Limb (tissue), 2 donors: ENCODE measurements at regions not wholly inside any gene's neighbourhood (a gene's known extent, or its start where the extent isn't known, plus 50 kb on each side); places are given as distances from the start of the nearest gene placed in this dataset.
"Not testable (repeated sequence)": the region's sequence is repeated elsewhere in the genome, so short reads cannot be mapped to it uniquely, and the experiment has no call there.

Experiments used
- DNase-seq, 2 donors: peaks; one replicate each; pipeline ENCODE4 v3.0.0-alpha.2; 2016; ENCODE audit errors: extremely low spot score in 2 of 2

GRCh38 chr1:74943046-74943445, 191.1 kb upstream of the LHX8 start:
- DNase-seq, result no peak

DNA sequence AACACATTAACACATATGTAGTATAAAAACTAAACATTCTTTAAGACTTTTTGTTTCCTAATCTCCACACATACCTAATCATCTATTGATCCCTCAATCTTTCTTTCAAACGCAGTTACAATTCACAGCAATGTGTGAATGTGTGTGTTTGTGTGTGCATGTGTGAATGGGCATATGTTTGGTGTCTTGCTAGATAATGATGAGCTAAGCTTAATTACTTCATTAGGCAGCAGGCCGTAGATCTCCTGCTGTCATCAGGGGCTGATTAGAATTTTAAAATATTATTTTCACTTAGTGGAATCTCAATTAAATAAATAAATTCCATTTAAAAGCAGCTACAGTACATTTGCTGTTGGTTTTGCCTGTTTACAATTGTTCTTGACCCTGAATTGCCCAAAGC, 187.8 kb upstream of the LHX8 start:
- no peak for DNase-seq

DNA sequence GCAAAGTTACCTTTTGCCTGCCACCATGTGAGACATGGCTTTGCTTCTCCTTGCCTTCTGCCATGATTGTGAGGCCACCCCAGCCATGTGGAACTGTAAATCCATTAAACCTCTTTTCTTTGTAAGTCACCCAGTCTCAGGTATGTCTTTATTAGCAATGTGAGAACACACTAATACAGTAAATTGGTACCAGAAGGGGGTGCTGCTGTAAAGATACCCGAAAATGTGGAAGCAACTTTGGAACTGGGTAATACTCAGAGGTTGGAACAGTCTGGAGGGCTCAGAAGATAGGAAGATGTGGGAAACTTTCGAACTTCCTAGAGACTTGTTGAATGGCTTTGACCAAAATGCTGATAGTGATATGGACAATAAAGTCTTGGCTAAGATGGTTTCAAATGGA, 184.8 kb upstream of the LHX8 start:
- not testable (repeated sequence) for DNase-seq

DNA sequence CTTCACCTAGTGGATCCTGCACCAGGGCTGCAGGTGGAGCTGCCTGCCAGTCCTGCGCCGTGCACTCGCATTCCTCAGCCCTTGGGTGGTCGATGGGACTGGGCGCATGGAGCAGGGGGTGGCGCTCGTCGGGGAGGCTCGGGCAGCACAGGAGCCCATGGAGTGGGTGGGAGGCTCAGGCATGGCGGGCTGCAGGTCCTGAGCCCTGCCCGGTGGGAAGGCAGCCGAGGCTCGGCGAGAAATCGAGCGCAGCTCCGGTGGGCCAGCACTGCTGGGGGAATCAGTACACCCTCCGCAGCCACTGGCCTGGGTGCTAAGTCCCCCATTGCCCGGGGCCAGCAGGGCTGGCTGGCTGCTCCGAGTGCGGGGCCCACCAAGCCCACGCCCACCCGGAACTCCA, 182.2 kb upstream of the LHX8 start:
- not testable (repeated sequence) for DNase-seq

DNA sequence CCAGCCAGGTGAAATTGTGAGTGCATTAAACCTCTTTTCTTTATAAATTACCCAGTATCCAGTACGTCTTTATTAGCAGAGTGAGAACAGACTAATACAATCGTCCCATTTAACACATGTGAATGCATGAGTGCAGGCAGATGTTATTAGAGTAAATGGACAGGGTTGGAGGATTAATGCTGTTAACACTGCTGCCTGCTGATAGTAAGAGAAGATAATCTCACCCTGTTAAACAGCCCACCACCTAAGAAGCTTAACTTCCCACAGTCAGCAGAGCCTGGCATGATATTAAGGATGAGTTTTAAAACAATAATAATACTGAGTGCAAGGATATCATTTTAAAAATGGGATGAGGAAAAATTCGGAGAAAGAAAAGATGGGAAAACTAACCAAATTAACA, 181.4 kb upstream of the LHX8 start:
- DNase-seq, result no peak

DNA sequence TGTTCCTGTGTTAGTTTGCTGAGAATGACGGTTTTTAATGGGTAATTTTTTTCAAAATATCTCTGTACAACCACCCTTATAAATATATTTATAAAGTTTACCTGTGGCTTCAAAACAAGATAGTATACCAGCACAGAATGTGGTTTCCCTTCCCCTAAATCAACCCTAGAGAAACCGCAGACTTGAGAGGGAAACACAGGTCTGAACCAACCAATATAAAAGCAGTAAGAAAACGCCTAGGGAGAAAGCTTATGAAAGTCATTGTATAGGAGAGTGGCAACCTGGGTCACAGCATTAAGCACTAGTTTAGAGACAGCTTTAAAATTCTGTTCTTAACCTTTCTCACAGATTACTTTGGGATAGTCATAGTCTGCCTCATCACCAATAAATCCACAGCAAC, 180.6 kb upstream of the LHX8 start:
- no peak for DNase-seq

DNA sequence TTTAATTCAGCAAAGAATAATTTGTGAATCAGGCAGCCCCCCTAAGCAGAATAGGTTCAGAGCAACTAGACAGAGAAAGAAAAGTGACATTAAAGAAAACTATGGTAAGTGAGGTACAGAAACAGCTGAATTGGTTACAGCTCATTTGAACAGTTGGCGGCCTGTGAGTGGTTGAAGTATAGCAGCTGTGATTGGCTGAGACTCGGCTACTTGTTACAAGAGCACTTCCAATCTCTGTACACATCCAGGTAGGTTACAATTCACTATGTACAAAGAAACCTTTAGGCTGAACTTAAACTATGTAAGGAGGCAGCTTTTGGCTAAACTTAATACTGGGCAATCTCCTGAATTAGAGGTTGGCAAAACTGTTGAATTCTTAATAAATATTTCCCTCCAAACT, 171.1 kb upstream of the LHX8 start:
- no peak for DNase-seq

DNA sequence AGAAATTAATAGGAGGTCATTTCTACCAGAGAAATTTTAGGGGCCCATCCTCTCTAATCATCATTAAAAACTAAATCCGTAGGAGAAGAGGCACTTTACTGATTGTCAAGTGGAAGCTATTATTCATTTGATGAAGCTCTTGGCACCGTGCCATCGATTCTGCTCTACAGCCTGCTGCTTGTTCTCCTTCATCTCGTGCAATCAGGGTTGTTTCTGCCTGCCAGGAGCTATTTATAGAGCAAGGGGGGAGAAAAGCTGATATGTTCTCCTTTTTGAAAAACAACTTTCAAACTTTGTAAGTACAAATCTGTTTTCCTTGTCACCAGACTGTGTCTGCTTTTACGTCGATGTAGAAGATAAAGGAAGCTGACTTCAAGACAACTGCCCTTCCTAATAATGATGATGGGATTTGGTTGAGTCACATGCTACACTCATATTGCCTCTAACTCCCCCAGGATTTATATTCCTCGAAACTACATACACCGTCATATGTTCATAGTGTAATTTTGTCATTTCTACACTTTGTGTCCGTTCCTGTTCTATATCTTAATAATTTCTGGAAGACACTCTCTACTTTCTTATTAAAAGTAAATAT, 169.6 kb upstream of the LHX8 start:
- peak; percentile 26 to 42 for DNase-seq

GRCh38 chr1:74969566-74970135, 164.5 kb upstream of the LHX8 start:
- DNase-seq, result no peak

DNA sequence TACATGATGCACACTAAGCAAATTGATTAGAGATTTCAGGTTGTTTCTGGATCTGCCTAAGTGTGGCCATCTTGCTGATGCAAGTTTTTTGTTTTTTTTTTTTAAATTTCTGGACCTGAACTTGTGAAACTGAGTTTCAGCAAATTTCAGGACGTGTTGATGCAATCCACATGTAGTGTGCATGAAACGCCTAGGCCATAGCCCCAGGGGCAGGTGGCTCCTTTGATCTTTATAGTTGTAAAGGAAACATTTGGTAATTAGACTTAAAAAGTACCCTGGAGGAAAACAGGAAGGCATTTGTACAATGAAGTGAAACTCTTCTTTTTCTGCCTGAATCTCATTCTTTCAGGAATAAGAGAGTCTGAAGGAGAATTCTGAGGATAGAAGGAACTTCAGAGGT, 162.2 kb upstream of the LHX8 start:
- no peak for DNase-seq

DNA sequence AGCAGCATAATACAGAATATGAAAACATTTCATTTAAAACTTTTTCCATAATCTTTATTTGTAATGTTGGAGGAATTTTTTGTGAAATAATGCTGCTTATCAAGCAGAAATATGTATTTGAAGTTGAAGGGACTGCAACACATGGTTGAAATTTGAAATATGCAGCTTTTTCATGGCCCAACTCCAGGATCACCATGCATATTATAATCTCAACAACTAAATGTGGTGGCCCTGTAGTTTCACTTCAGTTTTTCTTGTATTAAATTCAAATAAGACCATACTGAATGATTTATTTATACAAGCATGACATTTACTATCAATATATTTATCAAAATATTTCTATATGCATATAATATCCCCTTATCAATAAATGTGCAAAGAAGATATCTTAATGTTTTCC, 157.7 kb upstream of the LHX8 start:
- DNase-seq, result no peak

DNA sequence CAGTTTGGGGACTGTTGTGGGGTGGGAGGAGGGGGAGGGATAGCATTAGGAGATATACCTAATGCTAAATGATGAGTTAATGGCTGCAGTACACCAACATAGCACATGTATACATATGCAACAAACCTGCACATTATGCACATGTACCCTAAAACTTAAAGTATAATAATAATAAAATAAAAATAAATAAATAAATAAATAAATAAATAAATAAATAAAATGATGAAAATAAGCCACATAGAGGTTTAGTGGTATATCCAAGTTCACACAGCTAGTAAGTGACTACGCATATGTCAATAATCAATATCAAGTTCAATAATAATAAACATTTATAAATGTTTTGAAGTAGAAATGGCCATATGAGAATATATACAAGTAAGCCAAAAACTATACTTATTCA, 141.7 kb upstream of the LHX8 start:
- DNase-seq, result not testable (repeated sequence)

DNA sequence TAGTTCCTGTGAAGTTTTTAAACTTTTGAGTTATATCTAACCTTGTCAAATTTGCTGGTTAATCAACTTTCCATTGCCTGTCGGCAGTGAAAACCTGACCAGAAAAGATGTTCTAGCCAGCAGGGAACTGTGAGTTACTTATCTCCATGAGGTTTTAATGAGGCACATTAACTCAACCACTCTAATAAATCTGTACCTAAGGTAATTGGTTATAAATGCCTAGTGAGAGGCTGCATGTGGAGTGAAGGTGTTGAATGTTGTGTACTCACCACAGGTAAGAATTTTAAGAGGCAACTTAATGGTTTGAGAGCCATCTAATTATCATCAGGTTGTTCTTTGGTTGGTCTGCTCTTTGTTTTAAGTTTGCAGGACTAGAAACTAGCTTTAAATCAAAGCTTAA, 138.4 kb upstream of the LHX8 start:
- DNase-seq, result no peak

- no peak for DNase-seq
Observed at GRCh38 chr1:75010547-75010946, 123.6 kb upstream of the LHX8 start.

GRCh38 chr1:75014250-75014649, 119.9 kb upstream of the LHX8 start:
- DNase-seq, result no peak

DNA sequence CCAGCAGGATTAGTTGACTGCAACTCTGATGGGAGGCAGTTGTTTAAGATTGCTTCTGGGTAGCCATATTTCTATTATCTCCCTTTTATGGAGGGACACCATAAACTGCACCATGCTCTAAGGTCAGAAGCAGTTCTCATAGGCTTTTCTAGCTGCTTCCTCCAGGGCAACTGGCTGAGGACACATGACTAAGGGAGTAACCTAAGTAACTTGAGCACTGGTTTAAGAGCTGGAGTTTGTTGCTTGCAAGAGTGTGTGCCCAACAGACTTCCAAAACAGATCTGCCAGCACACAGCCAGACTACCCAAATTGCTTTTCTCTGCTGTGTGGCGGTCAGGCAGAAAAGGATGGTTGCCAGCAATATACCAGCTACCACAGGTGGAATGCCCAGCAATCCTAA, 111.2 kb upstream of the LHX8 start:
- no peak for DNase-seq

GRCh38 chr1:75034376-75034775, 99.8 kb upstream of the LHX8 start:
- no peak for DNase-seq

GRCh38 chr1:75035536-75035935, 98.7 kb upstream of the LHX8 start:
- DNase-seq, result no peak

- no peak for DNase-seq
Observed at GRCh38 chr1:75053207-75053606, 81.0 kb upstream of the LHX8 start.

DNA sequence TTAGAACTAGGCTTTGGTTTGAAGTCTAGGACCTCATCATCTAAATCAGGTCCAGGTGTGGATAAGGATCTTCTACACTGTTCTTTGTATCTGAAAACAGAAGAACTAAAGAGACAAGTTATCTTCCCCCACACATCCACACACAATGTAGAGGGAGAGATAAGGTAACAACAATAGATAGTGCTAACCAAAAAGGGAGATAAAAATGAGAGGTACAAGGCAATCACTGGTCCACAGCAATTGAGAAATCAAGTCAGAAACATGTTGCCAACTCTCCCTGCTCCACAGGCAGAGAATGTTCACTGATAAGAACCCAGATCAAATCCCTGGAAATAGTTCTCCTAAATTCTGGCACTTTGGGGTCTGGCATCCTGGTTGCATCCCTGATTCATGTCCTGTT, 75.8 kb upstream of the LHX8 start:
- no peak for DNase-seq

- DNase-seq, result no peak
Observed at GRCh38 chr1:75062111-75062510, 72.1 kb upstream of the LHX8 start.

DNA sequence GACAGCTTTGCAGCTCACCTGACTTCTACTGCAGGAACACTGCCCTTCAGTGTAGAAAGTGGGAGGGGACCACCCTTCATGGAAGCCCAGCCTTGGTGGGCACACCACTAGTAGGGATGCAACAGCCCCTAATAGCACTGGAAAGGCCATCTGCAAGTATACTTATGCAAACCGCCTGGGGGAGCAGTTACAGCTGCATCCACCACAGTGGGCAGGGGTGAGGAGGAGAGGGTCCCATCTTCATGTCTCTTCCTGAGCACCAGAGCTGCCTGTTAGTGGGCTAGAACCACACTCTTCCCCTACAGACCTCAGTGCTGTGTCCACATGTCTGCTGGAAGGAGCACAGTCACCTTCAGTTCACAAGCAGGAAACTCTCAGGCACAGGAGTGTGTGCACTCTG, 66.2 kb upstream of the LHX8 start:
- DNase-seq, result no peak

GRCh38 chr1:75074831-75075395, 59.3 kb upstream of the LHX8 start:
- DNase-seq, result no peak
